A549 (cell line): ENCODE measurements at regions not wholly inside any gene's neighbourhood (a gene's known extent, or its start where the extent isn't known, plus 50 kb on each side); places are given as distances from the start of the nearest gene placed in this dataset.

Source experiments
- CEBPB ChIP-seq, 2 experiments: fragments of >200 bp in 1 of 2; sonication (Bioruptor Twin) in 1 of 2; formaldehyde crosslinking in 1 of 2; IDR thresholded peaks; 2 replicates each; pipeline ENCODE4 v1.6.1; 2012 to 2016
- CHD4 ChIP-seq: fragments of 200-600 bp; sonication (generic); IDR thresholded peaks from 2 replicates; pipeline ENCODE4 v1.6.1; 2016; ENCODE audit warnings: antibody characterized with exemption, mild to moderate bottlenecking, borderline replicate concordance
- CTCF ChIP-seq: fragments of >200 bp; sonication (Bioruptor Twin); formaldehyde crosslinking; IDR thresholded peaks from 3 replicates; pipeline ENCODE4 v1.5.1; 2016
- EP300 ChIP-seq, 2 experiments: fragments of >200 bp; sonication (Bioruptor Twin); formaldehyde crosslinking; IDR thresholded peaks; 2 replicates in 1 of 2; 3 replicates in 1 of 2; pipeline ENCODE4 v1.6.1; 2016 to 2017
- GATA3 ChIP-seq: IDR thresholded peaks from 2 replicates; pipeline ENCODE4 v1.6.1; 2012; ENCODE audit warnings: borderline replicate concordance
- HOXB13 ChIP-seq: fragments of 250-450 bp; sonication (Bioruptor Pico); IDR thresholded peaks from 2 replicates; pipeline ENCODE4 v1.5.0; 2020; ENCODE audit warnings: low read depth, mild to moderate bottlenecking, moderate library complexity
- KDM1A ChIP-seq: fragments of 200-600 bp; sonication (generic); IDR thresholded peaks from 2 replicates; pipeline ENCODE4 v1.6.1; 2016; ENCODE audit warnings: low read depth, mild to moderate bottlenecking
- MAX ChIP-seq: IDR thresholded peaks from 2 replicates; pipeline ENCODE4 v1.6.1; 2012
- MYC ChIP-seq: IDR thresholded peaks from 2 replicates; pipeline ENCODE4 v1.6.1; 2012; ENCODE audit warnings: mild to moderate bottlenecking, inconsistent platforms, low read length, improper control_type of control experiment, borderline replicate concordance
- POLR2A ChIP-seq: IDR thresholded peaks from 2 replicates; pipeline ENCODE4 v1.6.1; 2012; ENCODE audit warnings: mild to moderate bottlenecking, low read length
- RFX5 ChIP-seq: fragments of 450-650 bp; IDR thresholded peaks from 2 replicates; pipeline ENCODE4 v1.7.1; 2014; ENCODE audit warnings: antibody characterized with exemption, mild to moderate bottlenecking, moderate library complexity
- ZNF302 ChIP-seq: fragments of 250-450 bp; sonication (Bioruptor Pico); IDR thresholded peaks from 2 replicates; pipeline ENCODE4 v1.9.0; 2021; ENCODE audit warnings: inconsistent platforms, mild to moderate bottlenecking, moderate library complexity
- ZSCAN20 ChIP-seq: fragments of 250-450 bp; sonication (Bioruptor Pico); IDR thresholded peaks from 2 replicates; pipeline ENCODE4 v1.8.0; 2022; ENCODE audit warnings: mild to moderate bottlenecking, moderate library complexity
- TF ChIP-seq, protein P1 (sequence below): fragments of 450-650 bp; IDR thresholded peaks from 2 replicates; pipeline ENCODE4 v1.6.1; 2014; ENCODE audit warnings: antibody characterized with exemption

GRCh38 chr1:232441036-232441411 is 188.9 kb downstream of the SIPA1L2 start:
- no peak for TF ChIP-seq CTCF
- TF ChIP-seq MYC, result no peak
- TF ChIP-seq EP300 (IDR thresholded peaks at IDR 0.05), result no peak
- TF ChIP-seq MAX, result no peak
- no peak for TF ChIP-seq POLR2A
- no peak for TF ChIP-seq KDM1A
- TF ChIP-seq, protein P1, sequence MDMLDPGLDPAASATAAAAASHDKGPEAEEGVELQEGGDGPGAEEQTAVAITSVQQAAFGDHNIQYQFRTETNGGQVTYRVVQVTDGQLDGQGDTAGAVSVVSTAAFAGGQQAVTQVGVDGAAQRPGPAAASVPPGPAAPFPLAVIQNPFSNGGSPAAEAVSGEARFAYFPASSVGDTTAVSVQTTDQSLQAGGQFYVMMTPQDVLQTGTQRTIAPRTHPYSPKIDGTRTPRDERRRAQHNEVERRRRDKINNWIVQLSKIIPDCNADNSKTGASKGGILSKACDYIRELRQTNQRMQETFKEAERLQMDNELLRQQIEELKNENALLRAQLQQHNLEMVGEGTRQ, result no peak
- no peak for TF ChIP-seq HOXB13 (CRISPR knock-in tag)
- no peak for TF ChIP-seq CEBPB (IDR thresholded peaks at IDR 0.05)
- TF ChIP-seq CHD4, result no peak
- TF ChIP-seq ZNF302 (CRISPR knock-in tag), result no peak
- TF ChIP-seq GATA3, result no peak
- no peak for TF ChIP-seq RFX5
- no peak for TF ChIP-seq ZSCAN20 (CRISPR knock-in tag)
